Neutrophil (primary cell): ENCODE measurements at regions not wholly inside any gene's neighbourhood (a gene's known extent, or its start where the extent isn't known, plus 50 kb on each side); places are given as distances from the start of the nearest gene placed in this dataset.

Experiments used
- H3K27ac ChIP-seq: fragments of 200-600 bp; sonication (generic); 2 replicates; pipeline ENCODE4 v1.5.1; 2016; ENCODE audit warnings: mild to moderate bottlenecking, moderate library complexity
- H3K27me3 ChIP-seq: fragments of 200-600 bp; sonication (generic); 2 replicates; pipeline ENCODE4 v1.6.0; 2016; ENCODE audit warnings: mild to moderate bottlenecking
- H3K36me3 ChIP-seq: fragments of 200-600 bp; sonication (generic); 2 replicates; pipeline ENCODE4 v1.5.1; 2017
- H3K4me1 ChIP-seq, 2 experiments: fragments of 200-600 bp in 1 of 2; sonication (generic) in 1 of 2; 1 replicate in 1 of 2; 2 replicates in 1 of 2; pipeline versions ENCODE4 v1.5.1 to v1.6.1; 2013 to 2016; ENCODE audit warnings: low read depth in 1 of 2, low read length in 1 of 2, mild to moderate bottlenecking in 1 of 2, moderate library complexity in 1 of 2; ENCODE audit not compliant: control insufficient read depth in 1 of 2, insufficient read depth in 1 of 2
- H3K4me3 ChIP-seq, 2 experiments: fragments of 200-600 bp in 1 of 2; sonication (generic) in 1 of 2; 1 replicate in 1 of 2; 2 replicates in 1 of 2; pipeline ENCODE4 v1.5.1; 2013 to 2016; ENCODE audit warnings: low read depth in 1 of 2, low read length in 1 of 2, mild to moderate bottlenecking in 1 of 2, moderate library complexity in 1 of 2
- H3K9me3 ChIP-seq: fragments of 200-600 bp; sonication (generic); 2 replicates; pipeline ENCODE4 v1.5.1; 2016
- CTCF ChIP-seq: fragments of 200-600 bp; sonication (generic); IDR thresholded peaks from 2 replicates; pipeline ENCODE4 v1.5.1; 2016; ENCODE audit warnings: antibody characterized with exemption

- Histone ChIP-seq H3K4me3 (no peak overlapping the region), H3K36me3 (no peaks in the 10 kb centered on the region), H3K27me3 (no peaks in the 10 kb centered on the region), H3K27ac (no peak overlapping the region), H3K4me1 (no peaks in the 10 kb centered on the region), H3K9me3 (no peaks in the 10 kb centered on the region)
- no peak for TF ChIP-seq CTCF
Observed at GRCh38 chr14:97878727-97879126, 1081.5 kb downstream of the VRK1 start.

- Histone ChIP-seq H3K27me3 (no peaks in the 10 kb centered on the region), H3K36me3 (no peaks in the 10 kb centered on the region), H3K4me1 (no peaks in the 10 kb centered on the region), H3K4me3 (no peak overlapping the region), H3K27ac (no peak overlapping the region), H3K9me3 (no peaks in the 10 kb centered on the region)
- TF ChIP-seq CTCF: no peak
Observed at GRCh38 chr14:97887690-97888089, 1090.5 kb downstream of the VRK1 start.

- no peak for TF ChIP-seq CTCF
- no peaks in the 10 kb centered on the region for H3K36me3 ChIP-seq
Observed at GRCh38 chr14:97888331-97888730, 1091.1 kb downstream of the VRK1 start.

DNA sequence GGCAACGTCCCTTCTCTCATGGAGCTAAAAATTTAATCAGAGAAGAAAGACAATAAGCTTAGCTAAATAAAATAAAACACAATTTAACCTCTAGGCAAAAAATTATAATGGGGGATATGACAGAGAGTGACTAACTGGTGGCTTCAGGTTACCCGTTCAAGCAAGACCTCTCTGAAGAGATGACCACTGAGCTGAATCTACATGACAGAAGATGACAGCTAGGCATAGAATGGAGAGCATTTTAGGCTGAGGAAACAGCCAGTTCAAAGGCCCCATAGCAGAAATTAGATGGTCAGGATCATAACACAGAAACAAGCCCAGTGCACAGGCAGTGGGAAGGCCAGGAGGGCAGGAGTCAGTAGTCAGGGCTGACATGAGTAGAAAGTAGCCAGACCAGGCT lies 1094.3 kb downstream of the VRK1 start:
- H3K4me3 ChIP-seq: no peak overlapping the region
- no peaks in the 10 kb centered on the region for H3K36me3 ChIP-seq
- H3K4me1 ChIP-seq: no peaks in the 10 kb centered on the region
- H3K9me3 ChIP-seq: no peaks in the 10 kb centered on the region
- no peaks in the 10 kb centered on the region for H3K27me3 ChIP-seq
- no peak for TF ChIP-seq CTCF
- no peak overlapping the region for H3K27ac ChIP-seq

More at GRCh38 chr14:97888331-97888730, 1091.1 kb downstream of the VRK1 start:
- H3K9me3 ChIP-seq: no peaks in the 10 kb centered on the region
- no peaks in the 10 kb centered on the region for H3K27me3 ChIP-seq
- no peak overlapping the region for H3K27ac ChIP-seq
- no peaks in the 10 kb centered on the region for H3K4me1 ChIP-seq
- no peak overlapping the region for H3K4me3 ChIP-seq

DNA sequence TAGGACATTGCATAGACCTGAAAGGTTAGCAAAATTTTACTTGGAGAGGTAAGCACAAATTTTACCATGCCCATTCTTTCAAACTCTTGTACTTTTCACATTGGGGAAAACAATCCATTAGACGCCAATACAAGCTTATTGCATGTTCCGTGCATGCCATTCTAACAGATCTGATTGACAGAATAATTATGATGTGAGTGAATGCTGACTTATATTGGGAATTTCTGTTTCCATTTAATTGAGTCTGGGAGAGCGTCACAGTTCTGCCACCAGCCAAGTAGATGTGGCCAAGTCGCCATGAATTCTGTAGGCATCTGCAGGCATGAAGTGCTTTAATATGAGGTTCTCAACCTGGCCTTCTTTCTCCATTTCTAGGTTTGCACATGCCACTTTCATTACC lies 1097.4 kb downstream of the VRK1 start:
- no peaks in the 10 kb centered on the region for H3K9me3 ChIP-seq
- no peaks in the 10 kb centered on the region for H3K27me3 ChIP-seq
- no peak overlapping the region for H3K27ac ChIP-seq
- no peak for TF ChIP-seq CTCF
- no peaks in the 10 kb centered on the region for H3K4me1 ChIP-seq
- no peak overlapping the region for H3K4me3 ChIP-seq
- H3K36me3 ChIP-seq: no peaks in the 10 kb centered on the region

DNA sequence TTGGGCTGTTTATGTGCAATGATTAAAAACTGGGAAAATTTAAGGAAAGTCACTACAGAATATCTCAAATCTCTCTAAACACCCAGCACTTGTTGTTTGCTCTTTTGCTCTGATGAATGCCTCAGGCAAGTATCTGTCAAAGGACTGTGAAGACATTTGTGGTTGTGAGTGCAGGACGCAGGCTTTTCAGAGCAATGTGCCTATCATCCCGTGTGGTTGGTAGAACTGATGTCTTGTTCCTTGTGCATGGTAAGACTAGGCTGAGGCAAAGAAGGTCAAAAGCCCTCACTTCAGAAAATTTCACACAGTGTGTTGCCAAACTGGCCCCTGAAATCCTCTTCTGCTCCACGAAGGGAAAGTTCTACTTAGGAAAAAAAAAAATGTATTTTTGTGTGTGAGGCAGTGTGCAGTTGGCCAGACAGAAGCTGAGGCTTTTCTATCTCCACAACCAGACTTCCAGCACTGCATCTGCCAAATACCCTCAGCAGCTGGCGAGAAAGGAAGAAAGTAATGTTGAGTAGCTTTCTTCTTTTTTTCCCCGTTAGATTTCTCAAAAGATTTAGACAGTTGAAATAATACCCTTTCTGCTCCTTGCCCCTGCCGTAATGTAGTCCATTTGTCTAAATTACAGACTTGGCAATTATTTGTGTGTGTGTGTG lies 1103.1 kb downstream of the VRK1 start:
- H3K36me3 ChIP-seq: no peaks in the 10 kb centered on the region
- TF ChIP-seq CTCF: no peak
- H3K9me3 ChIP-seq: no peaks in the 10 kb centered on the region
- H3K4me1 ChIP-seq: no peaks in the 10 kb centered on the region
- H3K4me3 ChIP-seq: no peak overlapping the region
- no peaks in the 10 kb centered on the region for H3K27me3 ChIP-seq
- no peak overlapping the region for H3K27ac ChIP-seq
